ENCODE measurements at regions not wholly inside any gene's neighbourhood (a gene's known extent, or its start where the extent isn't known, plus 50 kb on each side); places are given as distances from the start of the nearest gene placed in this dataset.
A peak's percentile ranks its signal among the peaks of the same experiment; 100 is the strongest.

GRCh38 chr2:64196963-64197362 is 52.7 kb upstream of the PELI1 start:
- Mint-ChIP-seq H3K27ac (no peak overlapping the region), H3K27me3 (no peaks in the 10 kb centered on the region), H3K36me3 (peaks cover 6% of the 10 kb centered on the region), H3K4me1 (peaks cover 36% of the 10 kb centered on the region), H3K9me3 (peaks cover 6% of the 10 kb centered on the region), H3K4me3 (no peak overlapping the region)
- DNase-seq: no peak

GRCh38 chr2:64201151-64201550 is 56.9 kb upstream of the PELI1 start:
- H3K27me3 Mint-ChIP-seq: no peaks in the 10 kb centered on the region
- peak overlapping the region; percentile 35 for H3K27ac Mint-ChIP-seq
- H3K9me3 Mint-ChIP-seq: peaks cover 10% of the 10 kb centered on the region
- H3K36me3 Mint-ChIP-seq: peaks cover 13% of the 10 kb centered on the region
- no peak for DNase-seq
- peaks cover 66% of the 10 kb centered on the region for H3K4me1 Mint-ChIP-seq
- H3K4me3 Mint-ChIP-seq: no peak overlapping the region

GRCh38 chr2:64202206-64202845 is 58.1 kb upstream of the PELI1 start:
- Mint-ChIP-seq H3K4me3 (no peak overlapping the region), H3K4me1 (peaks cover 78% of the 10 kb centered on the region), H3K27me3 (no peaks in the 10 kb centered on the region), H3K9me3 (peaks cover 10% of the 10 kb centered on the region), H3K27ac (peak overlapping the region; percentile 91), H3K36me3 (peaks cover 13% of the 10 kb centered on the region)
- no peak for DNase-seq

- H3K4me1 Mint-ChIP-seq: peaks cover 82% of the 10 kb centered on the region
- H3K9me3 Mint-ChIP-seq: peaks cover 10% of the 10 kb centered on the region
- peak overlapping the region; percentile 67 for H3K4me3 Mint-ChIP-seq
- DNase-seq: no peak
- H3K27me3 Mint-ChIP-seq: no peaks in the 10 kb centered on the region
- H3K36me3 Mint-ChIP-seq: peaks cover 13% of the 10 kb centered on the region
- H3K27ac Mint-ChIP-seq: peak overlapping the region; percentile 91
Observed at GRCh38 chr2:64203131-64203857, 59.1 kb upstream of the PELI1 start.

- DNase-seq: peak; percentile 48
Observed at GRCh38 chr2:64203858-64204632, 59.8 kb upstream of the PELI1 start.

GRCh38 chr2:64204703-64205102 is 60.5 kb upstream of the PELI1 start:
- no peak for DNase-seq
- H3K27me3 Mint-ChIP-seq: no peaks in the 10 kb centered on the region
- peak overlapping the region; percentile 91 for H3K27ac Mint-ChIP-seq
- H3K4me3 Mint-ChIP-seq: peak overlapping the region; percentile 67
- H3K36me3 Mint-ChIP-seq: peaks cover 14% of the 10 kb centered on the region
- H3K9me3 Mint-ChIP-seq: peaks cover 10% of the 10 kb centered on the region
- H3K4me1 Mint-ChIP-seq: peaks cover 88% of the 10 kb centered on the region

More at GRCh38 chr2:64203858-64204632, 59.8 kb upstream of the PELI1 start:
- Mint-ChIP-seq H3K27ac (peak overlapping the region; percentile 91), H3K9me3 (peaks cover 10% of the 10 kb centered on the region), H3K36me3 (peaks cover 13% of the 10 kb centered on the region), H3K27me3 (no peaks in the 10 kb centered on the region), H3K4me1 (peaks cover 86% of the 10 kb centered on the region), H3K4me3 (peak overlapping the region; percentile 67)

- Mint-ChIP-seq H3K4me3 (no peak overlapping the region), H3K4me1 (peaks cover 83% of the 10 kb centered on the region), H3K9me3 (peaks cover 10% of the 10 kb centered on the region), H3K27ac (peak overlapping the region; percentile 42), H3K36me3 (peaks cover 14% of the 10 kb centered on the region), H3K27me3 (no peaks in the 10 kb centered on the region)
- no peak for DNase-seq
Observed at GRCh38 chr2:64205415-64205814, 61.2 kb upstream of the PELI1 start.

GRCh38 chr2:64207573-64207972 is 63.4 kb upstream of the PELI1 start:
- DNase-seq: no peak
- Mint-ChIP-seq H3K36me3 (peaks cover 4% of the 10 kb centered on the region), H3K27ac (peak overlapping the region; percentile 67)

GRCh38 chr2:64210816-64211215 is 66.6 kb upstream of the PELI1 start:
- Mint-ChIP-seq H3K36me3 (peaks cover 2% of the 10 kb centered on the region), H3K27ac (peak overlapping the region; percentile 5)
- DNase-seq: no peak

More at GRCh38 chr2:64207573-64207972, 63.4 kb upstream of the PELI1 start:
- Mint-ChIP-seq H3K27me3 (no peaks in the 10 kb centered on the region), H3K4me1 (peaks cover 84% of the 10 kb centered on the region), H3K9me3 (peaks cover 2% of the 10 kb centered on the region), H3K4me3 (no peak overlapping the region)

GRCh38 chr2:64211276-64211921 is 67.2 kb upstream of the PELI1 start:
- Mint-ChIP-seq H3K27ac (peak overlapping the region; percentile 65), H3K9me3 (peaks cover 2% of the 10 kb centered on the region), H3K4me1 (peaks cover 75% of the 10 kb centered on the region), H3K36me3 (peaks cover 2% of the 10 kb centered on the region), H3K4me3 (no peak overlapping the region), H3K27me3 (no peaks in the 10 kb centered on the region)
- no peak for DNase-seq

More at GRCh38 chr2:64210816-64211215, 66.6 kb upstream of the PELI1 start:
- H3K4me3 Mint-ChIP-seq: no peak overlapping the region
- peaks cover 75% of the 10 kb centered on the region for H3K4me1 Mint-ChIP-seq
- H3K9me3 Mint-ChIP-seq: peaks cover 2% of the 10 kb centered on the region
- no peaks in the 10 kb centered on the region for H3K27me3 Mint-ChIP-seq

- no peak for DNase-seq
- H3K36me3 Mint-ChIP-seq: peaks cover 2% of the 10 kb centered on the region
- peak overlapping the region; percentile 98 for H3K27ac Mint-ChIP-seq
- peaks cover 2% of the 10 kb centered on the region for H3K9me3 Mint-ChIP-seq
- H3K4me3 Mint-ChIP-seq: no peak overlapping the region
- peaks cover 66% of the 10 kb centered on the region for H3K4me1 Mint-ChIP-seq
- H3K27me3 Mint-ChIP-seq: no peaks in the 10 kb centered on the region
Observed at GRCh38 chr2:64212346-64212745, 68.1 kb upstream of the PELI1 start.

GRCh38 chr2:64212801-64213321 is 68.6 kb upstream of the PELI1 start:
- peaks cover 2% of the 10 kb centered on the region for H3K9me3 Mint-ChIP-seq
- H3K36me3 Mint-ChIP-seq: peaks cover 2% of the 10 kb centered on the region
- peak overlapping the region; percentile 98 for H3K27ac Mint-ChIP-seq
- no peaks in the 10 kb centered on the region for H3K27me3 Mint-ChIP-seq
- peaks cover 63% of the 10 kb centered on the region for H3K4me1 Mint-ChIP-seq
- H3K4me3 Mint-ChIP-seq: no peak overlapping the region
- DNase-seq: peak; percentile 63

GRCh38 chr2:64213532-64214275 is 69.5 kb upstream of the PELI1 start:
- DNase-seq: no peak
- H3K27ac Mint-ChIP-seq: peak overlapping the region; percentile 98
- H3K4me1 Mint-ChIP-seq: peaks cover 56% of the 10 kb centered on the region
- peak overlapping the region; percentile 62 for H3K4me3 Mint-ChIP-seq
- peaks cover 2% of the 10 kb centered on the region for H3K9me3 Mint-ChIP-seq
- H3K27me3 Mint-ChIP-seq: no peaks in the 10 kb centered on the region
- peaks cover 2% of the 10 kb centered on the region for H3K36me3 Mint-ChIP-seq

Data from activated naive CD8-positive, alpha-beta T cell treated with anti-CD3 and anti-CD28 coated beads for 36 hours (primary cell).